GM12891 (cell line): ENCODE measurements at regions not wholly inside any gene's neighbourhood (a gene's known extent, or its start where the extent isn't known, plus 50 kb on each side); places are given as distances from the start of the nearest gene placed in this dataset.

Experiments used
- PAX5 ChIP-seq: IDR thresholded peaks from 2 replicates; pipeline ENCODE4 v1.6.1; 2011; ENCODE audit warnings: low read length, moderate library complexity, mild to moderate bottlenecking; ENCODE audit not compliant: insufficient read depth, severe bottlenecking
- POLR2A ChIP-seq: IDR thresholded peaks from 2 replicates; pipeline ENCODE4 v1.6.1; 2011; ENCODE audit warnings: low read depth, low read length, control low read depth
- POLR2AphosphoS5 ChIP-seq: IDR thresholded peaks from 2 replicates; pipeline ENCODE4 v1.6.1; 2011; ENCODE audit warnings: low read depth, low read length, control low read depth
- POU2F2 ChIP-seq: IDR thresholded peaks from 2 replicates; pipeline ENCODE4 v1.6.1; 2011; ENCODE audit warnings: low read depth, mild to moderate bottlenecking, control low read depth, low read length, moderate library complexity
- TAF1 ChIP-seq: IDR thresholded peaks from 2 replicates; pipeline ENCODE4 v1.6.1; 2011; ENCODE audit warnings: low read depth, low read length, control low read depth

DNA sequence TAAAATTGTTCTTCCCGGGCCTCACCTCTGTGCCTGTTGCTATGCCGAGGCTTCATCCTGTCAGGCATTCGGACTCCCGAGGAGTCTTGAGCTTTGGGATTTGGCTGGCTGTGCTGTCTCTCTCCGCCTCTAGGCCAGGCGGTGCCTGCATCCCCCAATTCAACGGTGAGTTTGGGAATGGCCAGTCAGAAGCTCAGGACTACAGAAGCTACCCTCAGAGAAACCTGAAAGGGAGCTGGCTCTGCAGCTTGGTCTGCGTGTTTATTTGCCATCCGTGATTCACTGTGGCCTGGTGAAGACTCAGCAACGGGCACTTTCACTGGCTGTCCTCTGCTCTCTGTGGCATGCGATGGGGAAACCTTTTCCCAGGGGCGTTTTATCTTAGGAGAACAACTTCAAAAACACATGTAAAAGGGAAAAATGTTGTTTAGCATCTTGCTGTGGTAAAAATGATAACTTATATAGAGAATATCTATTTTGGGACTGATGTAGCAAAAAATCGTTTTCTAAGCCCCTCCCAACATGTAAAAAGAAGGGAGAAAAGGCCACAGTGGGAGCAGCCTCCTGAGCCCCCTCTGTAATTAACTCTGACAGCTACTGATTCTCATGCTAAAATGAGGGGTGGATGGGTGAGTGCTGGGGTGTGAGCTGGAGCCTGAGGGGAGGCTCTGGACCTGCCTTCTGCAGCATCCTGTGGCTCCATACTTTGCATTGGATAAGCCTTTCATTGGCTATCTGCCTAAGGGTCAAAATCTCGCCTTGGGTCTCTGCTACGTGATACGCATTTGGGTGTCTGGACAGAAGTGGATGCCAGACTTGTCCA lies 103.4 kb upstream of the KLHL25 start:
- TF ChIP-seq POU2F2 (no peak), POLR2A (no peak), POLR2AphosphoS5 (no peak), TAF1 (no peak), PAX5 (no peak)
